Stimulated activated CD8-positive, alpha-beta memory T cell treated with anti-CD3 and anti-CD28 coated beads, Interleukin-7, amount 100 ng/mL, for 4 hours (primary cell): ENCODE measurements at regions not wholly inside any gene's neighbourhood (a gene's known extent, or its start where the extent isn't known, plus 50 kb on each side); places are given as distances from the start of the nearest gene placed in this dataset.
"Not testable (repeated sequence)": the region's sequence is repeated elsewhere in the genome, so short reads cannot be mapped to it uniquely, and the experiment has no call there.

ENCODE experiments used
- DNase-seq, 2 donors: peaks; one replicate each; pipeline ENCODE4 v3.0.0-alpha.2; 2020; ENCODE audit warnings: low read depth in 2 of 2

- DNase-seq, result no peak
These were observed 1527.5 kb upstream of the C9orf72 start for GRCh38 chr9:29100762-29101161.

GRCh38 chr9:29104166-29104565, 1530.9 kb upstream of the C9orf72 start:
- DNase-seq, result not testable (repeated sequence)

GRCh38 chr9:29118555-29118954, 1545.3 kb upstream of the C9orf72 start:
- DNase-seq, result no peak

- no peak for DNase-seq
These were observed 1553.5 kb upstream of the C9orf72 start for GRCh38 chr9:29126783-29127182.

GRCh38 chr9:29129763-29130162, 1556.5 kb upstream of the C9orf72 start:
- no peak for DNase-seq

GRCh38 chr9:29144476-29144875, 1571.2 kb upstream of the C9orf72 start:
- DNase-seq, result no peak

GRCh38 chr9:29150606-29151005, 1577.3 kb upstream of the C9orf72 start:
- DNase-seq, result no peak

GRCh38 chr9:29160763-29161353, 1587.6 kb upstream of the C9orf72 start:
- DNase-seq, result no peak

- DNase-seq, result no peak
These were observed 1600.9 kb upstream of the C9orf72 start for GRCh38 chr9:29174136-29174535.

GRCh38 chr9:29176231-29176630, 1603.0 kb upstream of the C9orf72 start:
- no peak for DNase-seq

- no peak for DNase-seq
These were observed 1603.5 kb upstream of the C9orf72 start for GRCh38 chr9:29176786-29177185.

- no peak for DNase-seq
These were observed 1610.7 kb upstream of the C9orf72 start for GRCh38 chr9:29183971-29184370.

GRCh38 chr9:29188771-29189170, 1615.5 kb upstream of the C9orf72 start:
- DNase-seq, result not testable (repeated sequence)

GRCh38 chr9:29189221-29189620, 1615.9 kb upstream of the C9orf72 start:
- DNase-seq, result not testable (repeated sequence)

- no peak for DNase-seq
These were observed 1625.6 kb upstream of the C9orf72 start for GRCh38 chr9:29198861-29199260.

GRCh38 chr9:29199975-29200374, 1626.7 kb upstream of the C9orf72 start:
- DNase-seq, result no peak

- DNase-seq, result no peak
These were observed 1627.4 kb upstream of the C9orf72 start for GRCh38 chr9:29200650-29201049.

GRCh38 chr9:29203244-29203930, 1630.1 kb upstream of the C9orf72 start:
- DNase-seq, result no peak

- DNase-seq, result no peak
These were observed 1635.4 kb upstream of the C9orf72 start for GRCh38 chr9:29208670-29209069.

GRCh38 chr9:29209748-29210291, 1636.5 kb upstream of the C9orf72 start:
- DNase-seq, result no peak

GRCh38 chr9:29211003-29211579, 1637.8 kb upstream of the C9orf72 start:
- DNase-seq, result no peak

GRCh38 chr9:29211580-29212396, 1638.5 kb upstream of the C9orf72 start:
- peak in 1 of 2 donors; percentile 16 for DNase-seq
